H9 (cell line): ENCODE measurements at regions not wholly inside any gene's neighbourhood (a gene's known extent, or its start where the extent isn't known, plus 50 kb on each side); places are given as distances from the start of the nearest gene placed in this dataset.

Experiments used
- DNase-seq: peaks from one replicate; pipeline ENCODE4 v3.0.0-alpha.2; 2017
- H2AFZ ChIP-seq: one replicate; pipeline ENCODE4 v1.6.1; 2013; ENCODE audit warnings: mild to moderate bottlenecking, low read length, control low read depth, moderate library complexity
- H2AK5ac ChIP-seq: 2 replicates; pipeline ENCODE4 v1.6.1; 2013; ENCODE audit warnings: low read length, control low read depth, mixed read lengths; ENCODE audit not compliant: insufficient read length
- H2BK120ac ChIP-seq: one replicate; pipeline ENCODE4 v1.6.1; 2013; ENCODE audit warnings: low read depth, mild to moderate bottlenecking, low read length, control low read depth, inconsistent platforms; ENCODE audit not compliant: poor library complexity, severe bottlenecking
- H2BK12ac ChIP-seq: 2 replicates; pipeline ENCODE4 v1.6.1; 2013; ENCODE audit warnings: low read length, control low read depth, mixed read lengths, low read depth; ENCODE audit not compliant: insufficient read length
- H2BK15ac ChIP-seq: 2 replicates; pipeline ENCODE4 v1.6.1; 2013; ENCODE audit warnings: low read depth, low read length, control low read depth
- H2BK20ac ChIP-seq: one replicate; pipeline ENCODE4 v1.6.1; 2013; ENCODE audit warnings: low read depth, mild to moderate bottlenecking, low read length, control low read depth, inconsistent platforms; ENCODE audit not compliant: poor library complexity, severe bottlenecking
- H2BK5ac ChIP-seq: 2 replicates; pipeline ENCODE4 v1.6.1; 2013; ENCODE audit warnings: low read length, control low read depth, mixed read lengths; ENCODE audit not compliant: insufficient read length
- H3K14ac ChIP-seq: 2 replicates; pipeline ENCODE4 v1.6.1; 2013; ENCODE audit warnings: low read length, control low read depth; ENCODE audit not compliant: insufficient read depth
- H3K18ac ChIP-seq: 2 replicates; pipeline ENCODE4 v1.6.1; 2013; ENCODE audit warnings: low read depth, mild to moderate bottlenecking, mixed read lengths, low read length, control low read depth; ENCODE audit not compliant: insufficient read length
- H3K23ac ChIP-seq: 2 replicates; pipeline ENCODE4 v1.6.1; 2013; ENCODE audit warnings: low read length, control low read depth, mixed read lengths, low read depth; ENCODE audit not compliant: insufficient read length
- H3K23me2 ChIP-seq: 2 replicates; pipeline ENCODE4 v1.6.1; 2013; ENCODE audit warnings: low read depth, mild to moderate bottlenecking, mixed read lengths, low read length, control low read depth; ENCODE audit not compliant: insufficient read length, poor library complexity, severe bottlenecking
- H3K27ac ChIP-seq: 2 replicates; pipeline ENCODE4 v1.5.1; 2013; ENCODE audit warnings: low read length, control low read depth, mixed read lengths, low read depth; ENCODE audit not compliant: insufficient read length
- H3K27me3 ChIP-seq: 2 replicates; pipeline ENCODE4 v1.6.1; 2013; ENCODE audit warnings: low read length, control low read depth, inconsistent platforms; ENCODE audit not compliant: insufficient read depth
- H3K4ac ChIP-seq: 2 replicates; pipeline ENCODE4 v1.6.1; 2013; ENCODE audit warnings: low read depth, mild to moderate bottlenecking, control low read depth, inconsistent platforms, low read length, moderate library complexity
- H3K4me1 ChIP-seq: 2 replicates; pipeline ENCODE4 v1.6.1; 2013; ENCODE audit warnings: low read length, control low read depth, inconsistent platforms; ENCODE audit not compliant: insufficient read depth
- H3K4me2 ChIP-seq: 2 replicates; pipeline ENCODE4 v1.6.1; 2013; ENCODE audit warnings: low read length, control low read depth, mixed read lengths; ENCODE audit not compliant: insufficient read length, insufficient read depth
- H3K56ac ChIP-seq: 2 replicates; pipeline ENCODE4 v1.6.1; 2013; ENCODE audit warnings: low read depth, mild to moderate bottlenecking, mixed read lengths, low read length, control low read depth; ENCODE audit not compliant: insufficient read length
- H3K79me1 ChIP-seq: 2 replicates; pipeline ENCODE4 v1.6.1; 2013; ENCODE audit warnings: low read depth, mild to moderate bottlenecking, moderate library complexity, low read length, control low read depth, inconsistent platforms; ENCODE audit not compliant: insufficient read depth, poor library complexity, severe bottlenecking
- H3K79me2 ChIP-seq: 2 replicates; pipeline ENCODE4 v1.6.1; 2013; ENCODE audit warnings: low read length, control low read depth, inconsistent platforms; ENCODE audit not compliant: insufficient read depth
- H3K9ac ChIP-seq: 2 replicates; pipeline ENCODE4 v1.6.1; 2013; ENCODE audit warnings: low read length, control low read depth, mixed read lengths; ENCODE audit not compliant: insufficient read length; ENCODE audit errors: extremely low read depth
- H3K9me3 ChIP-seq: one replicate; pipeline ENCODE4 v1.6.1; 2013; ENCODE audit warnings: low read depth, low read length, inconsistent platforms; ENCODE audit not compliant: control insufficient read depth
- H3T11ph ChIP-seq: one replicate; pipeline ENCODE4 v1.6.1; 2013; ENCODE audit warnings: mild to moderate bottlenecking, low read length, control low read depth, inconsistent platforms
- H4K20me1 ChIP-seq: one replicate; pipeline ENCODE4 v1.6.1; 2013; ENCODE audit not compliant: control insufficient read depth, insufficient read length, insufficient read depth
- H4K5ac ChIP-seq: 2 replicates; pipeline ENCODE4 v1.6.1; 2013; ENCODE audit warnings: low read depth, mild to moderate bottlenecking, mixed read lengths, low read length, control low read depth; ENCODE audit not compliant: insufficient read length
- H4K8ac ChIP-seq: replicated peaks from 2 replicates; pipeline ENCODE4 v1.6.1; 2013; ENCODE audit warnings: low read length, control low read depth, mixed read lengths, low read depth; ENCODE audit not compliant: insufficient read length
- H4K91ac ChIP-seq: 2 replicates; pipeline ENCODE4 v1.6.1; 2013; ENCODE audit warnings: low read depth, mild to moderate bottlenecking, moderate library complexity, mixed read lengths, low read length, control low read depth; ENCODE audit not compliant: insufficient read length
- H3K27ac Mint-ChIP-seq, 3 experiments: 2 replicates in 2 of 3; 3 replicates in 1 of 3; pipeline ENCODE4 v1.8.0; 2020 to 2021; ENCODE audit warnings: mixed read lengths in 3 of 3, mild to moderate bottlenecking in 1 of 3, moderate library complexity in 1 of 3
- H3K27me3 Mint-ChIP-seq: 2 replicates; pipeline ENCODE4 v1.8.0; 2021; ENCODE audit warnings: low read depth, mild to moderate bottlenecking, moderate library complexity, mixed read lengths
- H3K36me3 Mint-ChIP-seq, 3 experiments: 2 replicates in 2 of 3; 3 replicates in 1 of 3; pipeline ENCODE4 v1.8.0; 2020 to 2021; ENCODE audit warnings: low read depth in 3 of 3, mixed read lengths in 3 of 3; ENCODE audit not compliant: insufficient read depth in 1 of 3
- H3K4me1 Mint-ChIP-seq, 2 experiments: 2 replicates each; pipeline ENCODE4 v1.8.0; 2020; ENCODE audit warnings: mixed read lengths in 2 of 2
- H3K4me3 Mint-ChIP-seq, 2 experiments: 2 replicates in 1 of 2; 3 replicates in 1 of 2; pipeline ENCODE4 v1.8.0; 2020 to 2021; ENCODE audit warnings: mild to moderate bottlenecking in 2 of 2, mixed read lengths in 2 of 2, moderate library complexity in 1 of 2
- H3K9me3 Mint-ChIP-seq, 2 experiments: 2 replicates in 1 of 2; 3 replicates in 1 of 2; pipeline ENCODE4 v1.8.0; 2020; ENCODE audit warnings: mild to moderate bottlenecking in 2 of 2, mixed read lengths in 2 of 2, moderate library complexity in 1 of 2
- WGBS: extraction: QIAGEN DNeasy Blood & Tissue Kit; methylation state at CpG from one replicate; pipeline ENCODE4 v1.1.7; 2013; ENCODE audit warnings: missing lambda C conversion rate, low lambda C conversion rate, mixed read lengths; ENCODE audit not compliant: insufficient read length; ENCODE audit errors: extremely low coverage; 5-methylcytosine and 5-hydroxymethylcytosine counted together
- TF ChIP-seq, protein P1 (sequence below): fragments of 200-600 bp; sonication (generic); conservative IDR thresholded peaks from 3 replicates; pipeline ENCODE4 v1.8.0; 2021; ENCODE audit warnings: antibody characterized with exemption, mild to moderate bottlenecking

DNA sequence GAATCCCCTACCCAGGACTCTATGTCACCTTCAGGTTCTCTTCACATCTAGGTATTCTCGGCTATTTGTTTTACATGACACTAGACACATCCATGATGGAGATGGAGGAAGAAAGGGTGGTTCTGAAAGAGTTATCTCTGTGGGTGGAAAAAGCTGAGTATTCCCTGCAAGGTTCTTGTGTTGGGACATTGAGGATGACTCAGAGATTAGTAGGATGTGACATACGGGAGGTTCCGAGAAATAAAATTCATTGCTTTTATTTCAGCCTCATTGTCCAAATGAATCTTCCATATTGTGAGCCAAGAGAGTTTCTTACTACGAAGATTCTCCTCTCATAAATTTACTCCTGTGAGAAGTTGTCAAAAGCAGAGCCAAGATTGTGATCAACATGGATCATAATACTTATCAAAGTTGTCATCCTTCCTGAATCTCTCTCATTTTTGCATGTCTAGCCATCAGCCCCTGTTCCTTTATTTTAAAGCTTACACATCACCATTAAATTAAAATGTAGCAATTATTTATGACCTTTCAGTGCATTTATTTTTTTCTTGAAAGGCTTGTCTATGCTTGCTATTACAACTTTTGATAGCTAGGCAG lies 370.0 kb downstream of the PSAT1 start:
- H3K4ac ChIP-seq: no peak overlapping the region
- H3K36me3 Mint-ChIP-seq: no peaks in the 10 kb centered on the region
- H3K14ac ChIP-seq: no peak overlapping the region
- H2AK5ac ChIP-seq: no peak overlapping the region
- H3K23ac ChIP-seq: no peak overlapping the region
- H2BK20ac ChIP-seq: no peak overlapping the region
- no peak overlapping the region for H4K91ac ChIP-seq
- 0 out of 2 replicates have a peak, but pooled peaks cover 2% of the 10 kb centered on the region for H3K4me1 ChIP-seq
- no peak overlapping the region for H3K18ac ChIP-seq
- H3K27ac Mint-ChIP-seq: no peak overlapping the region
- H3K79me1 ChIP-seq: no peaks in the 10 kb centered on the region
- H3K4me3 Mint-ChIP-seq: no peak overlapping the region
- H3K9ac ChIP-seq: no peak overlapping the region
- H3K56ac ChIP-seq: no peak overlapping the region
- no peak overlapping the region for H4K5ac ChIP-seq
- H4K8ac ChIP-seq: no peak overlapping the region
- H3K9me3 ChIP-seq: no peaks in the 10 kb centered on the region
- H3K9me3 Mint-ChIP-seq: no peaks in the 10 kb centered on the region
- no peak overlapping the region for H2BK120ac ChIP-seq
- H2BK12ac ChIP-seq: no peak overlapping the region
- no peak for DNase-seq
- no peaks in the 10 kb centered on the region for H3K27me3 Mint-ChIP-seq
- TF ChIP-seq, protein P1, sequence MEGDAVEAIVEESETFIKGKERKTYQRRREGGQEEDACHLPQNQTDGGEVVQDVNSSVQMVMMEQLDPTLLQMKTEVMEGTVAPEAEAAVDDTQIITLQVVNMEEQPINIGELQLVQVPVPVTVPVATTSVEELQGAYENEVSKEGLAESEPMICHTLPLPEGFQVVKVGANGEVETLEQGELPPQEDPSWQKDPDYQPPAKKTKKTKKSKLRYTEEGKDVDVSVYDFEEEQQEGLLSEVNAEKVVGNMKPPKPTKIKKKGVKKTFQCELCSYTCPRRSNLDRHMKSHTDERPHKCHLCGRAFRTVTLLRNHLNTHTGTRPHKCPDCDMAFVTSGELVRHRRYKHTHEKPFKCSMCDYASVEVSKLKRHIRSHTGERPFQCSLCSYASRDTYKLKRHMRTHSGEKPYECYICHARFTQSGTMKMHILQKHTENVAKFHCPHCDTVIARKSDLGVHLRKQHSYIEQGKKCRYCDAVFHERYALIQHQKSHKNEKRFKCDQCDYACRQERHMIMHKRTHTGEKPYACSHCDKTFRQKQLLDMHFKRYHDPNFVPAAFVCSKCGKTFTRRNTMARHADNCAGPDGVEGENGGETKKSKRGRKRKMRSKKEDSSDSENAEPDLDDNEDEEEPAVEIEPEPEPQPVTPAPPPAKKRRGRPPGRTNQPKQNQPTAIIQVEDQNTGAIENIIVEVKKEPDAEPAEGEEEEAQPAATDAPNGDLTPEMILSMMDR: no peak
- H3K79me2 ChIP-seq: no peaks in the 10 kb centered on the region
- H3K27ac ChIP-seq: no peak overlapping the region
- no peak overlapping the region for H2BK5ac ChIP-seq
- no peak overlapping the region for H2AFZ ChIP-seq
- no peaks in the 10 kb centered on the region for H4K20me1 ChIP-seq
- peaks cover 5% of the 10 kb centered on the region in 2 experiments; a peak in 3 of 4 replicates for H3K4me1 Mint-ChIP-seq
- no peaks in the 10 kb centered on the region for H3K27me3 ChIP-seq
- H3K4me2 ChIP-seq: no peak overlapping the region
- H3T11ph ChIP-seq: no peak overlapping the region
- H2BK15ac ChIP-seq: no peak overlapping the region
- WGBS: no CpG with 5 or more reads among the region's 4 CpGs
- no peaks in the 10 kb centered on the region for H3K23me2 ChIP-seq
